Right lobe of liver (tissue), 6 donors: ENCODE measurements at regions not wholly inside any gene's neighbourhood (a gene's known extent, or its start where the extent isn't known, plus 50 kb on each side); places are given as distances from the start of the nearest gene placed in this dataset.

Source experiments
- ATAC-seq, 4 donors: fragments of 200-7000 bp; cut with Tn5 transposase; one replicate each; pipeline ENCODE4 v1.9.1; 2020; ENCODE audit warnings: mild to moderate bottlenecking in 4 of 4, moderate library complexity in 4 of 4
- DNase-seq, 3 donors: peaks; one replicate each; pipeline ENCODE4 v3.0.0-alpha.2; 2020
- H3K27ac ChIP-seq, 3 donors: fragments of 200-600 bp; one replicate each; pipeline ENCODE4 v1.8.0; 2022
- H3K27me3 ChIP-seq, 2 donors: fragments of 200-600 bp; one replicate each; pipeline ENCODE4 v1.8.0; 2022
- H3K36me3 ChIP-seq, 4 donors: fragments of 200-600 bp; sonication (generic) in 1 of 4; one replicate each; pipeline versions ENCODE4 v1.5.1 to v1.8.0; 2017 to 2022; ENCODE audit warnings: control low read depth in 1 of 4
- H3K4me1 ChIP-seq, 4 donors: fragments of 200-600 bp; sonication (generic) in 1 of 4; one replicate each; pipeline versions ENCODE4 v1.5.1 to v1.8.0; 2017 to 2022; ENCODE audit warnings: control low read depth in 1 of 4
- H3K4me3 ChIP-seq, 3 donors: fragments of 200-600 bp; one replicate each; pipeline ENCODE4 v1.8.0; 2022
- H3K9me3 ChIP-seq, 4 donors: fragments of 200-600 bp; sonication (generic) in 1 of 4; one replicate each; pipeline versions ENCODE4 v1.5.1 to v1.8.0; 2017 to 2022; ENCODE audit warnings: control low read depth in 1 of 4
- CTCF ChIP-seq, 4 donors: fragments of 200-600 bp in 3 of 4; fragments of 450-650 bp in 1 of 4; IDR thresholded peaks; one replicate each; pipeline versions ENCODE4 v1.5.1 to v1.8.0; 2016 to 2022; ENCODE audit warnings: antibody characterized with exemption in 4 of 4, mild to moderate bottlenecking in 2 of 4
- POLR2A ChIP-seq: fragments of 450-650 bp; IDR thresholded peaks from one replicate; pipeline ENCODE4 v1.6.1; 2017; ENCODE audit warnings: antibody characterized with exemption, mild to moderate bottlenecking
- WGBS: methylation state at CpG from one replicate; pipeline ENCODE4 v1.1.6; 2018; ENCODE audit warnings: low coverage, low lambda C conversion rate; ENCODE audit not compliant: insufficient coverage; ENCODE audit errors: missing lambda C conversion rate; 5-methylcytosine and 5-hydroxymethylcytosine counted together
- intact Hi-C, 2 donors: fragments of 100-400 bp; cut with DNase I; formaldehyde crosslinking; loops; one replicate each; pipeline versions ENCODE4 v1.11.2 to v1.14.1; 2022
- donor health status: DM: no; HTN: yes; CAD: no.
- donor health status: DM: no; HTN: no; CAD: no.
- donor health status: DM: no; HTN: no; CAD: no.
- donor health status: DM: no; HTN: yes; CAD: no.
- donor health status: DM: no; HTN: yes; CAD: no.

DNA sequence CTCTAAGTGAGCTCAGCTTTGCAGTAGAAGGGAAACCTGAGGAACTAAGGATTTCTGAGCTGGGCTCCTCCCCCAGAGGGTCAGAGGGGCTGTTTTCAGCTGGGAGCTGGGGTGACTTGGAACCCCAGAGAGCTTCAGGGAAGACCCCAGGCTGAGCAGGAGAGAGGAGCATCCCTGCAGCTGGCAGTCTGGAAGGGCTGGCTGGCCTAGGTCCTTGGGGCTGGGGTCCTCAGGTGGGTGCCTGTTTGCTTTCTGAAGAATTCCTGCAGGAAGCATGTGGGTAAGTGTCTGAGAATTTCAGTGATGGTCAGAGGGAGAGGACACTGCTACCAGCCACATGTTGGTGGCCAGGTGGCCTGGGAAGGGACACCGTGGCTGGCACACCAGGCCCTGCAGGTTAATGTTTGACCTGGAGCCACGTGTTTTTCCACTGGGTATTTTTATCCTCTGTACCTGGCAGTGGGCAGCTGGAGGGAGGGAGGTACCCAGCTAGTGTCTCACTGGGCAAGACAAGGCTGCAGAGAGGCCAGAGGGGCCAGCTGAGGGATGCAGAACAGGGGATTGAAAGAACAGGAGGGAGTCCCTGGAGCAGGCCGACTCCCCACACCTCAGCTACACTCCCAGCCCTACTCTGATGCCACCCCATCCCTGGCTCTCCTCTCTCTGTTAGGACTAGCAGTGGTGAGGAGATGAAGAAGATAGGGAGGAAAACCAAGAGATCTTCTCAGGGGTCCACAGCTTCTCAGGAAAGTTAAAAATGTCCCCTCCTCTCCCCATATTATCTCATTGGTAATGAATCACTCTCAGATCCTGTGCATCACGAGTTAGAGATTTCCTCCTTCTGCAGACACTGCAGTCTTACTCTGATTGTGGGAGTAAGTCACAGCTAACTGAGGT is 143.6 kb downstream of the VEGFA start:
- intact Hi-C loops: no loop called here
- no peaks in the 10 kb centered on the region for H3K36me3 ChIP-seq
- H3K27me3 ChIP-seq: no peaks in the 10 kb centered on the region
- H3K27ac ChIP-seq: peak overlapping the region; percentile 75 to 95 (median 85)
- peaks cover 0 to 87% (median 49%) of the 10 kb centered on the region in 4 donors for H3K4me1 ChIP-seq
- no peak overlapping the region for H3K4me3 ChIP-seq
- DNase-seq (peak; percentile 81 to 95 (median 89)), ATAC-seq (peak; percentile 38 to 68 (median 49))
- TF ChIP-seq POLR2A (peak; percentile 64), CTCF (IDR thresholded peaks at IDR 0.05) (no peak)
- no peaks in the 10 kb centered on the region for H3K9me3 ChIP-seq
- WGBS: 34% methylated on average over 2 of the region's 4 CpGs

DNA sequence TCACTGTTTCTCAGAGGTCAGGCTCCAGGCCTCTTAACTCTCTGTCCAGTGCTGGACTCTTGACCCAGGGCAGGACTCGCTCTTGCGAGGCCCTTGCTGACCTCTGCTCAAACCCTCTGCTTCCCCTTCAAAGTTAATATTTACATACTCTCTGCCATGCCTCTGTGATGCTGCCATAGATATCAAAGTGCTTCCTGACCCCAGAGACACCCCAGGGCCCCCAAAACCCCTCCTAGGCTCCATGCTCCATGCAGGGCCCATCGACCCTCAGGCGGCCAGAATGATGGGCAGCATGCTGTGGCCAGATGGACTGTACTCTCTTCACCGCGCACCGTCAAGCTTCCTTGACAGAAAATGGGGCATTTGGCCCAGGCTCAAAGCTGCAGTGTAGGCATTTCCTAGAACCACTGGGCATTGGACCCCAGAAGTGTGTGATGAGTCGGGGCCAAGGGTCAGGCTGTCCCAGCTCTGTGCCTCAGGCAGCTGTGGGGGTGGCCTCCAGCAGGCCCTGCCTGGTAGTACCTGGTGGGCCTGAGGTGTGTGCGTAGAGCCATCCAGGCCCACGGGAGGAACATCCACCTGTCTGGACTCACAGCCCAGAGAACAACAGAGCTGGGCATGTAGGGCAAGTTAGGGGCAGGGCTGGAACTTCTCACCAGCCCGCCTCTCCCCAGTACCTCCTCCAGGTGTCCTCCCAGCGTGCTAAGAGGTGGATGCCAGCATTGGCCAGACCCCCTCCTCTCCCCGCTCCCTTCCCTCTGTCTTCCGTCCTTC is 142.8 kb downstream of the VEGFA start:
- DNase-seq (peak; percentile 82 to 91 (median 89)), ATAC-seq (peak; percentile 42 to 67 (median 57))
- WGBS: 34% methylated on average over 6 of the region's 14 CpGs
- intact Hi-C loops: no loop called here
- Histone ChIP-seq H3K27ac (peak overlapping the region; percentile 75 to 95 (median 76)), H3K36me3 (no peaks in the 10 kb centered on the region), H3K9me3 (no peaks in the 10 kb centered on the region), H3K27me3 (no peaks in the 10 kb centered on the region), H3K4me1 (peaks cover 0 to 80% (median 46%) of the 10 kb centered on the region in 4 donors), H3K4me3 (no peak overlapping the region)
- TF ChIP-seq POLR2A (no peak), CTCF (IDR thresholded peaks at IDR 0.05) (no peak)

- DNase-seq: no peak
- WGBS: 60% methylated on average over 6 of the region's 7 CpGs
- Histone ChIP-seq H3K27ac (peak overlapping the region; percentile 75 to 95 (median 76)), H3K4me3 (no peak overlapping the region), H3K4me1 (peaks cover 0 to 80% (median 43%) of the 10 kb centered on the region in 4 donors), H3K27me3 (no peaks in the 10 kb centered on the region), H3K9me3 (no peaks in the 10 kb centered on the region), H3K36me3 (no peaks in the 10 kb centered on the region)
- TF ChIP-seq CTCF (IDR thresholded peaks at IDR 0.05) (peak in 2 of 4 donors; percentile 2 to 3), POLR2A (no peak)
- ATAC-seq: no peak
- intact Hi-C loops: no loop called here
Observed at GRCh38 chr6:43912116-43912577, 142.1 kb downstream of the VEGFA start.

DNA sequence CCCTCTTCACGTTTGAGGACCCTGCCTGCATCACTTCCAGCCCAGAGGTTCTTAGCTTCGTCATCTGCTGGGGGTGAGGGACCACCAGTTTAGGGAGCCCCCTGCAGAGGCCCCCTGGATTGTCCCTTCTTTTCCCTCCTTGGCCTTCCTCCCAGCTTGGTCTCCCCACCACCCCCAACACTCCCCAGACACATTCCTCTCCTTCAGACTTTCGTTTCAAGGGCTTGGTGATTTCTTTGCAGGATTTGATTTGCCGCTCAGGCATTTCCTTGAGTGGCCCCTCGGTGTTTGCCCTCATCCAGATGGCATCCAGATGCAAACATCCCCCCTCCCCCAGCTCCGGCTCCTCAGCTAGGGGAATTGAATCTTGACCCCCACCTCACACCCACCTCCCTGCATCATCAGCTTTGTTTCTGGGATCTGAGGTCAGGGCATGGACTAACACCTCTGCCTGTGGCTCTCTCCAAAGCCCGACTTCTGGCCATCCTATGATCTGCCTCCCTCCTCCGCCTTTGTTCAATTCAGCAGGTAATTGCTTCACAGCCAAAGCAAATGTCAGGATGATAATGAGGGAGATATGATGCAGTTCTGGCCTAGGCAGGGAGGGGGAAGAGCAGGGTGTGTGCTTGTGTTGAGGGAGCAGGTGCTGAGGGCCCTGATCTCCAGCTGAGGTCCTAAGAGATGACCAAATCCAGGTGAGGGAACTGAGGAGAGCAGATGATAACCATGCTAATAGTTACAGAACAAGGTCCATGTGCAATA is 141.5 kb downstream of the VEGFA start:
- peak; percentile 15 to 38 (median 30) for ATAC-seq
- intact Hi-C loops: no loop called here
- 48% methylated on average over 5 of the region's 8 CpGs for WGBS
- no peaks in the 10 kb centered on the region for H3K27me3 ChIP-seq
- H3K27ac ChIP-seq: peak overlapping the region in 2 of 3 donors; percentile 76 to 95
- H3K9me3 ChIP-seq: no peaks in the 10 kb centered on the region
- peaks cover 0 to 76% (median 40%) of the 10 kb centered on the region in 4 donors for H3K4me1 ChIP-seq
- DNase-seq: peak; percentile 51 to 70 (median 59)
- H3K4me3 ChIP-seq: no peak overlapping the region
- no peak for TF ChIP-seq POLR2A
- TF ChIP-seq CTCF (IDR thresholded peaks at IDR 0.05): peak in 3 of 4 donors; percentile 7 to 23 (median 12)
- H3K36me3 ChIP-seq: no peaks in the 10 kb centered on the region
